ENCODE measurements at regions not wholly inside any gene's neighbourhood (a gene's known extent, or its start where the extent isn't known, plus 50 kb on each side); places are given as distances from the start of the nearest gene placed in this dataset.

DNA sequence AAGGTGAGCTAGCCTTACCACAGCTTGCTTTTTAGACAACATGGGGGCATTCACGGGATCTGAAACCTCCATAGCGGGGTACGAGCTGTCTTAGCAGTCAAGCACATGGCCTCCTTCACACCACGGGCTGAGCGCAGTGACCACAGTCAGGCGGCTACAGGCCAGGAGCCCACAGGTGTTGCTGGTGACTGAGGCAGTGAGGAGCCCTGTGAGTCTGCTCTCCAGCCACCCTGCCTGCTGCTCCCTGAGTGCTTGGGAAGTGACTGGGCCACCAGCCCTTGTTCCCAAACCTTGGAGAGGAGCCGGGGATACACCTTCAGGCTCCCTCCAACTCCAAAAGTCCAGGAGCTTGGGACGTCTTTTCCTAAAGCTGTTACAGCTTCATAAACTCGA is 418.1 kb upstream of the MYT1L start:
- Histone ChIP-seq H3K9me3 (no peaks in the 10 kb centered on the region), H3K27ac (no peak overlapping the region), H3K36me3 (no peaks in the 10 kb centered on the region), H3K4me3 (no peak overlapping the region), H3K27me3 (no peaks in the 10 kb centered on the region), H3K4me1 (no peaks in the 10 kb centered on the region)
- no peak for DNase-seq
- intact Hi-C loops (cut with DNase I; ENCODE audit: low total_unique reads) = no loop called here
- TF ChIP-seq, protein P1, sequence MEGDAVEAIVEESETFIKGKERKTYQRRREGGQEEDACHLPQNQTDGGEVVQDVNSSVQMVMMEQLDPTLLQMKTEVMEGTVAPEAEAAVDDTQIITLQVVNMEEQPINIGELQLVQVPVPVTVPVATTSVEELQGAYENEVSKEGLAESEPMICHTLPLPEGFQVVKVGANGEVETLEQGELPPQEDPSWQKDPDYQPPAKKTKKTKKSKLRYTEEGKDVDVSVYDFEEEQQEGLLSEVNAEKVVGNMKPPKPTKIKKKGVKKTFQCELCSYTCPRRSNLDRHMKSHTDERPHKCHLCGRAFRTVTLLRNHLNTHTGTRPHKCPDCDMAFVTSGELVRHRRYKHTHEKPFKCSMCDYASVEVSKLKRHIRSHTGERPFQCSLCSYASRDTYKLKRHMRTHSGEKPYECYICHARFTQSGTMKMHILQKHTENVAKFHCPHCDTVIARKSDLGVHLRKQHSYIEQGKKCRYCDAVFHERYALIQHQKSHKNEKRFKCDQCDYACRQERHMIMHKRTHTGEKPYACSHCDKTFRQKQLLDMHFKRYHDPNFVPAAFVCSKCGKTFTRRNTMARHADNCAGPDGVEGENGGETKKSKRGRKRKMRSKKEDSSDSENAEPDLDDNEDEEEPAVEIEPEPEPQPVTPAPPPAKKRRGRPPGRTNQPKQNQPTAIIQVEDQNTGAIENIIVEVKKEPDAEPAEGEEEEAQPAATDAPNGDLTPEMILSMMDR (IDR thresholded peaks at IDR 0.05) = no peak
- no peak for TF ChIP-seq POLR2A (IDR thresholded peaks at IDR 0.05)

DNA sequence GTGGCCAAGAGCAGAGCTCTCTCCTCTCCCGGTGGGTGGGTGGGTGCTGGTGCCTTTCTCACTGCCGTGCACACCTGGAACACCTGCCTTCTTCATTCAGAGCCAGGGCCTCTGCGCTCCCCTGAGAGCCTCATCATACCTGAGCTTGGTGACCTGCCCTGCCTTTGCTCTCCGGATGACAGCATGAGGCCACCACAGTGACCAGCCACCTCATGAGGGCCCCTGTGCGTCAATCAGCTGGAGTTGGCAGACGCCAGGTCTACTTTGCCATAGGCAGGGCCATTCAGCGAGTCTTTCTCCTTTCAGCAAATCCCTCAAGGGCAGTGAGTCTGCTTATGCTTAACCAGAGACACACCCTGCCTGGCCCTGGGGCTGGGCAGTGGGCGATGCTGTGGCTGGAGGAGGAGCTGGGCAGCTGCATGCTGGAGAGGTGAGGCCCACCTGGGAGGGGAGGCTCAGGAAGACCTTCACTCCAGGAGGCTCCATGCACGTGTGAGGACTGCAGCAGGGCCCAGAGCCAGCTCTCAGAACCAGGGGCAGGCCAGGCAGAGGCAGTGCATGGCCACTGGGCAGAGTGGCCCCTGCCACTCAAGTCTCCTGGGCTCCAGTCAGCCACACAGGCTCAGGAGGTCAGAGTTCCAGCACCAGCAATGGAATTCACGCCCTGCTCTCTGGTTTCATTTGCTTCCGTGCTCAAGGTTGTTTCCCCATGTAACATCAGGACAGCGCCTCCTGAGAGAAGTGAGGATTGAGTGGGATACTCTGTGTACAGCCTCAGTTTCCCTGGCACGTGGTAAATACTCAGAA is 417.5 kb upstream of the MYT1L start:
- TF ChIP-seq POLR2A (IDR thresholded peaks at IDR 0.05) = no peak
- TF ChIP-seq, protein P1 (IDR thresholded peaks at IDR 0.05) = no peak
- Histone ChIP-seq H3K27ac (no peak overlapping the region), H3K27me3 (no peaks in the 10 kb centered on the region), H3K9me3 (no peaks in the 10 kb centered on the region), H3K36me3 (no peaks in the 10 kb centered on the region), H3K4me3 (no peak overlapping the region), H3K4me1 (no peaks in the 10 kb centered on the region)
- intact Hi-C loops (cut with DNase I; ENCODE audit: low total_unique reads) = no loop called here
- no peak for DNase-seq

DNA sequence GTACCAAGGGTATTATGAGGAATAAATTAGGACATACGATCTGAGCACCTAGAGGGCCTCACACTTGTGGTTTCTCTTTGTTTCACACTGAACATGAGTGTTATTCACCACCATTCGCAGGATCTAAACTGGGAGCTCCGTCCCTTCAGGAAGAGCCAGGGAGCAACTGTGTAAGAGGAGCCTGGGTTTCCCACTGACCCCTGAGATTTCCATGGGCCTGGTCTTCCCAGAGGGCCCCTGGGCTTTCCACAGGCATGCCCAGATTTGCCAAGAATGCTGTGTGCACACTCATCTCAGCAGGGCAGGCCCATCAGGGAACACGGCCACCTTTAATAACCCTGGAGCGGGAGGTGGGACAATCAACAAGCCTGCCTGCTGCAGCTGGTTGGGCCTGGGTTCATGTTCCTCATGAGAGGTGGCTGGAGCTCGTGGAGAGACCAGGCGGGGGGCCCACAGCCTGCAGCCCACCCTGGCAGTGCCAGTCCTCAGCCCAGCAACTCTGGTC is 416.8 kb upstream of the MYT1L start:
- no peaks in the 10 kb centered on the region for H3K27me3 ChIP-seq
- TF ChIP-seq, protein P1 (IDR thresholded peaks at IDR 0.05) = no peak
- TF ChIP-seq POLR2A (IDR thresholded peaks at IDR 0.05) = no peak
- no peak overlapping the region for H3K4me3 ChIP-seq
- no peaks in the 10 kb centered on the region for H3K9me3 ChIP-seq
- H3K27ac ChIP-seq = no peak overlapping the region
- no peak for DNase-seq
- no peaks in the 10 kb centered on the region for H3K4me1 ChIP-seq
- intact Hi-C loops (cut with DNase I; ENCODE audit: low total_unique reads) = no loop called here
- H3K36me3 ChIP-seq = no peaks in the 10 kb centered on the region

DNA sequence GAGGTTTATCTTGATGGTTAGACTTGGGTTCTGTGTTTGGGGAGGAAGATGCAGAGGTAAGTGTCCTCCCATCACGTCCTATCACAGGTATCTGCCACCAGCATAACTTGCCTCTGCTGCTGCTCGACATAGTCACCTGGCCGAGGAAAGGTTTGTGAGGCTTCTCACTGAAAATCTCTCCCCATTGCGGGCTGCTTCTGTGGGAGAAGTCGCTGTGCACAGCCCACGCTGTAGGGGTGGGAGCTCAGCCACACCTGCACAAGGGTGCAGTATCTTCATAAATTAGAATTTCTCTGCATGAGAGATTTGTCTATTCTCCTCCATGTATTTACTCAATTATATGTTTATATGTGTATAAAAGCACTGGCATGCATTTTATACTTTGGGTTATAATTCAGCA is 415.7 kb upstream of the MYT1L start:
- intact Hi-C loops (cut with DNase I; ENCODE audit: low total_unique reads) = no loop called here
- Histone ChIP-seq H3K9me3 (no peaks in the 10 kb centered on the region), H3K4me3 (no peak overlapping the region), H3K27ac (no peak overlapping the region), H3K27me3 (no peaks in the 10 kb centered on the region), H3K4me1 (no peaks in the 10 kb centered on the region), H3K36me3 (no peaks in the 10 kb centered on the region)
- TF ChIP-seq POLR2A (IDR thresholded peaks at IDR 0.05) = no peak
- TF ChIP-seq, protein P1 (IDR thresholded peaks at IDR 0.05) = no peak
- DNase-seq = no peak

DNA sequence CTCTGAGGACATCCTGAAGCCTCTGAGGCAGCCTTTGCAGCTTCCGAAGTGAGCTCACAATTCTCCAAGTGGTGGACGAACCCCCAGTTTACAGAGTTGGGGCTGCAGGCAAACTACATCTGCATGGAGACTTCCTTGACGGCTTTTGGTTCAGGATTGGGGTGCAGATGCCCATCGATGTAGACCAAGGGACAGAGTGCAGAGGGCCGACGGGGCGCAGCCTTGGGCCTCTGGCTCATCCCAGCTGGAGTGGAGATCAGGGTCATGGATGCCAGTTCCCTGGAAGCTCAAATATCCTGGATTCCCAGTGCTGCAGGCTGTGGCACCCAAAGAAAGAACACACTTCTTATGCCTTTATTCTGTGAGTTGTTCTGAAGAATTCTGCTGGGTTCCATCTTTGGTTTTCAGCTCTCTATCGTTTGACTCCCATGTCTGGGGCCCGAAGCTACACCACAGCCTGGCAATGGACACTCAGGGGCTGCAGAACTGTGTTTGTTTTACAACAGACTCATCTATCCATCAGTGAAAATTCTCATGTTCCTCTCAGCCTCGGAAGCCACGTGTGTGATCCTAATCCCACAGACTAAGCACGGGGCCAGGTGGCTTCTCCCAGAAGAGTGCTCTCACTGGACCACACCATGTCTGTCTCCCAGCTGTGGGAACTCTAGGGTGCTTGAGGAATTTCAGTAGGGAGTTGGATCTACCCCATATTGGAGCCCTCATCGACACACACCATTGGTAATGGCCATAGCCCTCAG is 414.1 kb upstream of the MYT1L start:
- TF ChIP-seq POLR2A (IDR thresholded peaks at IDR 0.05) = no peak
- TF ChIP-seq, protein P1 (IDR thresholded peaks at IDR 0.05) = no peak
- no peak overlapping the region for H3K27ac ChIP-seq
- no peak overlapping the region for H3K4me3 ChIP-seq
- no peaks in the 10 kb centered on the region for H3K4me1 ChIP-seq
- H3K9me3 ChIP-seq = no peaks in the 10 kb centered on the region
- H3K36me3 ChIP-seq = no peaks in the 10 kb centered on the region
- intact Hi-C loops (cut with DNase I; ENCODE audit: low total_unique reads) = no loop called here
- DNase-seq = no peak
- no peaks in the 10 kb centered on the region for H3K27me3 ChIP-seq

Measured in uterus (tissue), 3 donors.